Choroid plexus epithelial cell (primary cell): ENCODE measurements at regions not wholly inside any gene's neighbourhood (a gene's known extent, or its start where the extent isn't known, plus 50 kb on each side); places are given as distances from the start of the nearest gene placed in this dataset.

Experiments
- DNase-seq: peaks from one replicate; pipeline ENCODE4 v3.0.0-alpha.2; 2010; ENCODE audit warnings: low read depth
- H3K4me3 ChIP-seq: 2 replicates; pipeline ENCODE4 v1.5.1; 2011; ENCODE audit warnings: low read depth, mild to moderate bottlenecking, control low read depth, low read length, moderate library complexity
- CTCF ChIP-seq: conservative IDR thresholded peaks from 2 replicates; pipeline ENCODE4 v1.5.1; 2011; ENCODE audit warnings: low read depth, mild to moderate bottlenecking, control low read depth, inconsistent platforms, low read length, moderate library complexity

GRCh38 chr17:15177343-15177742 lies 87.8 kb downstream of the PMP22 start:
- TF ChIP-seq CTCF: no peak
- DNase-seq: no peak
- no peak overlapping the region for H3K4me3 ChIP-seq

DNA sequence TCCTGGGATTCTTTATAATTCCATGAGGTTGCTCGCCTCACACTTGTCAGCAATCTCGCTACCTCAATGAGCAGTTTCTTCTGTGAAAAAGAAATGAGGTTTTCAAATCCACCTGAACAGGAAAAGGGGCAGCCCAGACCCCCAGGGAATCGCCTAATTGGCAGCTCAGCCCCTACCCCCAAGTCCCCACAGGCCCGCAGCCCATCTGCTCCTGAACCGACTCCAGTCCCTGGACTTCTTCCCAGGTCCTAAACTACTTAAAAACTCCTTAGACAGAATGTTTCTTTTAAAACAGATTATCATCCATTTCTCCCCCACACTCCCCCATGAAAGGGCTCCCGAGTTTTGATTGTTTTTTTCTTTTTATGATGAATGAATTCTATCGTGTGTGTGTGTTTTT lies 89.8 kb downstream of the PMP22 start:
- no peak overlapping the region for H3K4me3 ChIP-seq
- no peak for DNase-seq
- TF ChIP-seq CTCF: no peak

DNA sequence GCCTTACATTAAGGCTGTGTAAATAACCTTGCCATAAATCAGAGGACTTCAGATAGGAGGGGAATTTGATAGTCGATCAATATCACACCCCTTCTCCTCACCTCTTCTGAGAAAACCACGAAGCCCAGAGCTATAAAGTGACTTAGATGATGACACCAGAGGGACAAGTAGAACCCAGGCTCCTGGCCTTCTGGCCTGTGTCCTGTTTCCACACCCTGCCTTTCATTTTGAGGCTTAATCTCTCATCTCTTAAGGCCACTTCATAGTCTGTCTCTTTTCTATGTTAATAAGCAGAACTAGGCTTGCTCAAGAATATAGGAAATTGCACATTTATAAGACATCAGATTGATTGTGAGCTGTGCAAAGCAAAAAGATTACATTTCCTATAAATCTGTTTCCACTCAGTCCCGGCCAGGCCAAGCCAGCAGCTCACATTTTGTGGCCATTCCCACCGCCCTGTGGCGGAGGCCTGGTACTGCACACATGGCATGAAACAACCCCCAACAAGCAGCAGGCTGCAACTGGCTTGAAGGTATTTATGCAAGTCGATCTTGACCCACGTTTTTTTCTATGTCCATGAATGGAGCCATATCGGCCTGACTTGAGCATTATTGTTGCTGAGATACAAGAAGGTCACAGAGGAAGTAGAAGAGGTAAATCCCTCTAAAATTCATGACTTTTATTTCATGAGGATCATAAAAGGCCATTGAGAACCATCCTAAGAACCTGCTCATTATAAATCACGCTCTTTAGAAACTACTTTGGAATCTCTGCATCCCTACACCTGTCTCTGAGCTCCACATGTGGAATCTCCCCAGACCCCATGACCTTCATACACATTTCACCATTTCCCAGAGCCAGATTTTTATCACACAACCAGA lies 93.7 kb downstream of the PMP22 start:
- DNase-seq: peak; percentile 91
- TF ChIP-seq CTCF: peak; percentile 98
- no peak overlapping the region for H3K4me3 ChIP-seq

GRCh38 chr17:15169676-15170075 lies 95.5 kb downstream of the PMP22 start:
- TF ChIP-seq CTCF: no peak
- peak; percentile 29 for DNase-seq
- no peak overlapping the region for H3K4me3 ChIP-seq

DNA sequence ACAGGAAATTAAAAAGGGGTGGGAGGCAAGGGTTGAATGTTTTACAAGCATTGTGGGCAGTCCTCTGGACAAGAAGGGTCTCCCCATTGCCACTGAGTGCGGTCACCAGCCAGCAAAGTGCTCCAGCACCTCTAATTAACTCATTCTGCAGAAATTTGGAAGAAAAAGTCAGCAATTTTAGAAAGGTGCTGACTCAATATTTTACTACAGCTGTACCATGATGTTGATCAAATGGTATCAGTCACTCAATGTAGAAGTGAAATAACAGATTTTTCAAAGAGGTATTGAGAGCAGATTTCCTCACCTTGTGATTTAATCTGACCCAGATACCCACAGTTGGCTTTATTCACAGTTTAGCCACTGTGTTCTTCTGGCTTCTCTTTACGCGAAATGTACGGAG lies 96.7 kb downstream of the PMP22 start:
- peak overlapping the region; percentile 1 for H3K4me3 ChIP-seq
- no peak for TF ChIP-seq CTCF
- no peak for DNase-seq

- no peak for DNase-seq
- no peak for TF ChIP-seq CTCF
- H3K4me3 ChIP-seq: no peak overlapping the region
These were observed 103.7 kb downstream of the PMP22 start for GRCh38 chr17:15161395-15161794.

DNA sequence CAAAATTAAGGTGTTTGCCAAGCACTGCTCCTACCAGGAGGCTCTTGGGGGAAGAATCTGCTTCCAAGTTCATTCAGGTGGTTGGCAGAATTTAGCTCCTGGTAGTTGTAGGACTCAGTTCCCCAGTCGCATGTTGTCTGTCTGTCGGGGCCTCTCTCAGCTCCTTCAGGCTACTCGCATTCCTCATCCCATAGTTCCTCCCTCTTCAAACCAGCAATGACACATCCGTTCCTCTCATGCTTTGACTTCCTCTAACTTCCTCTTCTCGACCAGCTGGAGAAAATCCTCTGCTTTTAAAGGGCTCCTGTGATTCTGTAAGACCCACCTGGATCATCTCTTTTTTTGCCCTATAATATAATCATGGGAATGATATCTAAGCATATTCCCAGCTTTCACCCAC lies 108.1 kb downstream of the PMP22 start:
- peak; percentile 45 for DNase-seq
- H3K4me3 ChIP-seq: no peak overlapping the region
- no peak for TF ChIP-seq CTCF
